ENCODE measurements at regions not wholly inside any gene's neighbourhood (a gene's known extent, or its start where the extent isn't known, plus 50 kb on each side); places are given as distances from the start of the nearest gene placed in this dataset.

DNA sequence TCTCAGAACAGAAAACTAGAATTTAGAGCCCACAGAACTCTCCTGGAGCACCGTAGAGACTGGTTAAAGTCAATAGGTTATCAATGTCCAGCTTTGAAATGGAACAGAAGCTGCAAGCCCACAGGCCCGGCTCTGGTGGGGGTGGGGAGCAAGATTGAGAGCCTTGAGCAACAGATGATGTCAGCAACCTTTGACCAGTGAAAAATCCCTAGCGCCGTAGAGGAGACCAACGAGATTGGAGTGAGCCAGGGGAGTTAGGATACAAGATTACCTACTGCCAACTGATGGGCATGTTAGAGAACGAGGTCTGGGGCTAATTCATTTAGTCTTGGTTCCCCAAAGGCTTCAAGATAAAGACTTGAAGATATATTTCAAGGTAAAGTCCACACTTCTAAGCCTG, 345.5 kb upstream of the LMCD1 start:
- peaks cover 8% of the 10 kb centered on the region for H3K4me1 Mint-ChIP-seq (ENCODE audit: low read depth, unreplicated experiment)
- no peak overlapping the region for H3K27ac Mint-ChIP-seq (ENCODE audit: unreplicated experiment)
- H3K4me3 Mint-ChIP-seq (ENCODE audit: unreplicated experiment) = no peak overlapping the region
- no peaks in the 10 kb centered on the region for H3K36me3 Mint-ChIP-seq (ENCODE audit: unreplicated experiment)
- no peaks in the 10 kb centered on the region for H3K27me3 Mint-ChIP-seq (ENCODE audit: unreplicated experiment)
- TF ChIP-seq, protein P1, sequence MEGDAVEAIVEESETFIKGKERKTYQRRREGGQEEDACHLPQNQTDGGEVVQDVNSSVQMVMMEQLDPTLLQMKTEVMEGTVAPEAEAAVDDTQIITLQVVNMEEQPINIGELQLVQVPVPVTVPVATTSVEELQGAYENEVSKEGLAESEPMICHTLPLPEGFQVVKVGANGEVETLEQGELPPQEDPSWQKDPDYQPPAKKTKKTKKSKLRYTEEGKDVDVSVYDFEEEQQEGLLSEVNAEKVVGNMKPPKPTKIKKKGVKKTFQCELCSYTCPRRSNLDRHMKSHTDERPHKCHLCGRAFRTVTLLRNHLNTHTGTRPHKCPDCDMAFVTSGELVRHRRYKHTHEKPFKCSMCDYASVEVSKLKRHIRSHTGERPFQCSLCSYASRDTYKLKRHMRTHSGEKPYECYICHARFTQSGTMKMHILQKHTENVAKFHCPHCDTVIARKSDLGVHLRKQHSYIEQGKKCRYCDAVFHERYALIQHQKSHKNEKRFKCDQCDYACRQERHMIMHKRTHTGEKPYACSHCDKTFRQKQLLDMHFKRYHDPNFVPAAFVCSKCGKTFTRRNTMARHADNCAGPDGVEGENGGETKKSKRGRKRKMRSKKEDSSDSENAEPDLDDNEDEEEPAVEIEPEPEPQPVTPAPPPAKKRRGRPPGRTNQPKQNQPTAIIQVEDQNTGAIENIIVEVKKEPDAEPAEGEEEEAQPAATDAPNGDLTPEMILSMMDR (IDR thresholded peaks at IDR 0.05; ENCODE audit: partially characterized antibody, unreplicated experiment) = no peak
- H3K9me3 Mint-ChIP-seq (ENCODE audit: unreplicated experiment) = peaks cover 2% of the 10 kb centered on the region
- DNase-seq = no peak

DNA sequence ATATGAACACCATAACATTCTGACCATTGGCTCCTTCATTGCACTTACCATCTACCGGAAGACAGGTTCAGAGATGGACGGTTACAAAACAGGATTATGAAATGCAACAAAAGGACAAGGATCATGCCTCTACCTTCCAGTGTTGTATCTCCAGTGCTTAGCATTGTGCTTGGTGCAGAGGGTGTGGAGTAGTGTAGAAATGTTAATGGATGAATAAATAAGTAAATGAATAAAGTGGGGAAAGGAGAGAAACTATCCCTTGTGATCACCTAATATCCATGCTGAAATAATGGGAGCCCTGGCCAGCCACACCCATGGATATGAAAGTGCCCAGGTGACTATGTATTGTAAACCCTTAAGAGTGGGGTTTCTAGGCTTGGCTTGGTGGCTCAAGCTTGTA, 344.8 kb upstream of the LMCD1 start:
- no peak overlapping the region for H3K27ac Mint-ChIP-seq (ENCODE audit: unreplicated experiment)
- peaks cover 8% of the 10 kb centered on the region for H3K4me1 Mint-ChIP-seq (ENCODE audit: low read depth, unreplicated experiment)
- H3K9me3 Mint-ChIP-seq (ENCODE audit: unreplicated experiment) = peaks cover 2% of the 10 kb centered on the region
- H3K36me3 Mint-ChIP-seq (ENCODE audit: unreplicated experiment) = no peaks in the 10 kb centered on the region
- H3K27me3 Mint-ChIP-seq (ENCODE audit: unreplicated experiment) = no peaks in the 10 kb centered on the region
- no peak overlapping the region for H3K4me3 Mint-ChIP-seq (ENCODE audit: unreplicated experiment)
- TF ChIP-seq, protein P1 (IDR thresholded peaks at IDR 0.05; ENCODE audit: partially characterized antibody, unreplicated experiment) = no peak
- no peak for DNase-seq

DNA sequence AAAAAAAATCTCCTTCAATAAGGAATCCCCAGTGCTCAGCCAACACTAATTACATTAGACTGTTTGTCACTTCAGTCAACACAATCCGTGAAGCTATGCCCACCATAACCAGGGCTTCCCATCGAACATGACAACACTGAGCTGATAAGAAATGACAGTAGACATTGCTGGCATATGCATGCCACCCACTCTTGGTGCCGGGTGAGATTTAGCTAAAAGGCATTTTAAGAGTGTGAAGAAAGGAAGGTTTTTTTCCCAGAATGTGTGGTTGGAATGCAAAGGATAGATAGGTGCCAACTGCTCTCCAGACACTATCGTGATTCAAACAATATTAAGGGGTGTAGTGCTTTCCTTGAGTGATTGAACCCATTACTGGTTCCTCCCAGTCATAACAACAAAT, 344.0 kb upstream of the LMCD1 start:
- H3K27me3 Mint-ChIP-seq (ENCODE audit: unreplicated experiment) = no peaks in the 10 kb centered on the region
- DNase-seq = no peak
- H3K4me3 Mint-ChIP-seq (ENCODE audit: unreplicated experiment) = no peak overlapping the region
- H3K36me3 Mint-ChIP-seq (ENCODE audit: unreplicated experiment) = no peaks in the 10 kb centered on the region
- peaks cover 2% of the 10 kb centered on the region for H3K9me3 Mint-ChIP-seq (ENCODE audit: unreplicated experiment)
- TF ChIP-seq, protein P1 (IDR thresholded peaks at IDR 0.05; ENCODE audit: partially characterized antibody, unreplicated experiment) = no peak
- peaks cover 8% of the 10 kb centered on the region for H3K4me1 Mint-ChIP-seq (ENCODE audit: low read depth, unreplicated experiment)
- H3K27ac Mint-ChIP-seq (ENCODE audit: unreplicated experiment) = no peak overlapping the region

DNA sequence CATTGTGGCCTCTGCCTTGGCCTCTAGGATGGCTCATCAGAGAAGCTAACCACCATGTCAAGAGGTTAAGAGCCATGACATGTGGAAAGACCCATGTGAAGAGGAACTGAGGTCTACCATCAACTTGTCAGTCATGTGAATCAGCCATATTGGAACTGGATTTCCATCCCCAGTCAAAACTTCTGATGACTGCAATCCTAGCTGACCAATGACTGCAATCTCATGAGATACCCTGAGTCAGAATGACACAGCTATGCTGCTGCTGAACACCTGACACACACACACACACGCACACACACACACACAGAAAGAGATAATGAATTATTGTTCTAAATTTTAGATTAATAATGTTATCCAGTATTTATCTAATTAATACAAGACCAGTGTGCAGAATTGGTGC, 337.5 kb upstream of the LMCD1 start:
- no peaks in the 10 kb centered on the region for H3K4me1 Mint-ChIP-seq (ENCODE audit: low read depth, unreplicated experiment)
- TF ChIP-seq, protein P1 (IDR thresholded peaks at IDR 0.05; ENCODE audit: partially characterized antibody, unreplicated experiment) = no peak
- no peak for DNase-seq
- no peaks in the 10 kb centered on the region for H3K27me3 Mint-ChIP-seq (ENCODE audit: unreplicated experiment)
- no peak overlapping the region for H3K4me3 Mint-ChIP-seq (ENCODE audit: unreplicated experiment)
- no peak overlapping the region for H3K27ac Mint-ChIP-seq (ENCODE audit: unreplicated experiment)
- no peaks in the 10 kb centered on the region for H3K9me3 Mint-ChIP-seq (ENCODE audit: unreplicated experiment)
- H3K36me3 Mint-ChIP-seq (ENCODE audit: unreplicated experiment) = no peaks in the 10 kb centered on the region

DNA sequence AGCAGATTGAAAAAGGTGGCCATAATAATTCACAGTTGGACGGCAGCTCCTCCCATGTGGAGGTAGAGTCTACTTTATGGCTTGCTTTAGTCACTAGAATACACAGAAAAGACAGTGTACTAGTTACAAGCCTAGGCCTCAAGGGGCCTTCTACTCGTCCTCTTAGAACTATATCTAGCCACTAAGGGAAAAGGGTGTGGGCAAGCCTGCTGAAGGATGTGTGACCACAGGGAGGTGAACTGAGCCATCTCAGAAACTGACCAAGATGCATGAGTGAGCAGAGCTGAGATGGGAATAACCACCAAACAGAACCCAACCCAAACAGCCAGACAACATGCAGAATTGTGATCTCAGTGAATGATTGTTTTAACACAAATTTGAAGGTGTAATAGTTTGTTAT, 335.6 kb upstream of the LMCD1 start:
- H3K27me3 Mint-ChIP-seq (ENCODE audit: unreplicated experiment) = no peaks in the 10 kb centered on the region
- TF ChIP-seq, protein P1 (IDR thresholded peaks at IDR 0.05; ENCODE audit: partially characterized antibody, unreplicated experiment) = no peak
- no peak overlapping the region for H3K4me3 Mint-ChIP-seq (ENCODE audit: unreplicated experiment)
- no peaks in the 10 kb centered on the region for H3K36me3 Mint-ChIP-seq (ENCODE audit: unreplicated experiment)
- no peak for DNase-seq
- no peak overlapping the region for H3K27ac Mint-ChIP-seq (ENCODE audit: unreplicated experiment)
- H3K4me1 Mint-ChIP-seq (ENCODE audit: low read depth, unreplicated experiment) = no peaks in the 10 kb centered on the region
- H3K9me3 Mint-ChIP-seq (ENCODE audit: unreplicated experiment) = no peaks in the 10 kb centered on the region
